ENCODE measurements at regions not wholly inside any gene's neighbourhood (a gene's known extent, or its start where the extent isn't known, plus 50 kb on each side); places are given as distances from the start of the nearest gene placed in this dataset.

DNA sequence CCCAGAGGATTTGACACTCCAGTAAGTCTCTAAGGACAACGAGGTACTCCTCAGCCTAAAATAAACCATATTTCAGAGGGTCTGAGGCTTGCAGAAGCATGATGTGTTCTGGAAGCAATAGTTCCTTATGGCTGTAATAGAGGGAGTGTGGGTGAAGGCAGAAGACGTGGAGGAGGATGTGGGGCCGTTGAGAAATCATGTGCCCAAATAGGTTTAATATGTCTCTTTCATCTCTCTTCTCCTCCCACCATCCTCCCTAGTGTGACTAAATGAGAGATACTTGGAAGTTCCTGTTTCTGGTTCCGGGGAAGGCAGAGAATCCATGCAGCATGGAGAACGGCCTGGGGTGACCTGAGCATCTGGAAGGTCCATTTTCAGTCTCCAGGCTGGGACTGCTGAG, 174.0 kb upstream of the RSPO3 start:
- TF ChIP-seq, protein P1, sequence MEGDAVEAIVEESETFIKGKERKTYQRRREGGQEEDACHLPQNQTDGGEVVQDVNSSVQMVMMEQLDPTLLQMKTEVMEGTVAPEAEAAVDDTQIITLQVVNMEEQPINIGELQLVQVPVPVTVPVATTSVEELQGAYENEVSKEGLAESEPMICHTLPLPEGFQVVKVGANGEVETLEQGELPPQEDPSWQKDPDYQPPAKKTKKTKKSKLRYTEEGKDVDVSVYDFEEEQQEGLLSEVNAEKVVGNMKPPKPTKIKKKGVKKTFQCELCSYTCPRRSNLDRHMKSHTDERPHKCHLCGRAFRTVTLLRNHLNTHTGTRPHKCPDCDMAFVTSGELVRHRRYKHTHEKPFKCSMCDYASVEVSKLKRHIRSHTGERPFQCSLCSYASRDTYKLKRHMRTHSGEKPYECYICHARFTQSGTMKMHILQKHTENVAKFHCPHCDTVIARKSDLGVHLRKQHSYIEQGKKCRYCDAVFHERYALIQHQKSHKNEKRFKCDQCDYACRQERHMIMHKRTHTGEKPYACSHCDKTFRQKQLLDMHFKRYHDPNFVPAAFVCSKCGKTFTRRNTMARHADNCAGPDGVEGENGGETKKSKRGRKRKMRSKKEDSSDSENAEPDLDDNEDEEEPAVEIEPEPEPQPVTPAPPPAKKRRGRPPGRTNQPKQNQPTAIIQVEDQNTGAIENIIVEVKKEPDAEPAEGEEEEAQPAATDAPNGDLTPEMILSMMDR (conservative IDR thresholded peaks at IDR 0.05 in 1 of 2, IDR thresholded peaks at IDR 0.05 in 1 of 2; ENCODE audit: low read depth in 1 of 2, low read length in 2 of 2), result no peak
- TF ChIP-seq EZH2 (IDR thresholded peaks at IDR 0.05; ENCODE audit: low read length, missing control alignments), result no peak
